Left lobe of liver (tissue), 2 donors: ENCODE measurements at regions not wholly inside any gene's neighbourhood (a gene's known extent, or its start where the extent isn't known, plus 50 kb on each side); places are given as distances from the start of the nearest gene placed in this dataset.
"Not testable (repeated sequence)": the region's sequence is repeated elsewhere in the genome, so short reads cannot be mapped to it uniquely, and the experiment has no call there.

Source experiments
- ATAC-seq: fragments of 200-7000 bp; cut with Tn5 transposase; one replicate; pipeline ENCODE4 v1.9.1; 2020; ENCODE audit warnings: mild to moderate bottlenecking, moderate library complexity
- DNase-seq: peaks from one replicate; pipeline ENCODE4 v3.0.0-alpha.2; 2020; ENCODE audit warnings: low spot score
- donor health status: DM: no; HTN: no; CAD: no; lungs with moderate emphysema.
- donor health status: DM: no; HTN: yes; CAD: no.

DNA sequence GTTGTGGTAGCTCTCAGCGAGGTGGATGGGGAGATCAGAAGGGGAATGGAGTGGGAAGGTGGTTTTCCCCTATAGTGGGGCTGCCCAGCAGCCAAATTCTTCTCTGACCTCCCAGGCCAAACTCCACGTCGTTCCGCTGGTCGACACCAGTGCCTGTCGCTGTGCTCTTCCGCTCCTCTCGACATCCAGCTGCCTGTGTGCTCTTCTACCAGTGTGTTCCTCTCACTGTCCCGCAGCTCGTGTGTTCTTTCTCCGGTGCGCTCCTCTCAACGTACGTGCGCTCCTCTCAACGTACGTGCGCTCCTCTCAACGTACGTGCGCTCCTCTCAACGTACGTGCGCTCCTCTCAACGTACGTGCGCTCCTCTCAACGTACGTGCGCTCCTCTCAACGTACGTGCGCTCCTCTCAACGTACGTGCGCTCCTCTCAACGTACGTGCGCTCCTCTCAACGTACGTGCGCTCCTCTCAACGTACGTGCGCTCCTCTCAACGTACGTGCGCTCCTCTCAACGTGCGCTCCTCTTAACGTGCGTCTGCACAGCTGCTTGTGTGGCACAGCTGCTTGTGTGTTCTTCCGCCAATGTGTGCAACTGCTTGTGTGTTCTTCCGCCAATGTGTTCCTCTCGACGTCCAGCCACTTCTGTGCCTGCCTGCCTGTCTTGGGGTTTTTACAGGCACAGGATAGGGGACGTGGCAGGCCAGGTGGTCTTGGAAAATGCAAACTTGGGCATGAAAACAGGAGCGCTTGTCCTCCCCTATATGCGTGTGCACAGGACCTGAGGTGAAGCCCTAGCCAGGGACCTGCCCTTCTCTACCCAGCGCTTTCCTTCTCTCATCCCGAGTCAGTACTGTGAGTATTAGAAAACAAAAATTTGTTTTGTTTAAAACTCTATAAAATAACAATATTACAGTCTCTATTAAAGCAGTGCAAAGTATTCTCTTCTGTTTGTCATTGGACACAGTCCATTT, 991.1 kb downstream of the GBE1 start:
- DNase-seq (no peak), ATAC-seq (no peak)

DNA sequence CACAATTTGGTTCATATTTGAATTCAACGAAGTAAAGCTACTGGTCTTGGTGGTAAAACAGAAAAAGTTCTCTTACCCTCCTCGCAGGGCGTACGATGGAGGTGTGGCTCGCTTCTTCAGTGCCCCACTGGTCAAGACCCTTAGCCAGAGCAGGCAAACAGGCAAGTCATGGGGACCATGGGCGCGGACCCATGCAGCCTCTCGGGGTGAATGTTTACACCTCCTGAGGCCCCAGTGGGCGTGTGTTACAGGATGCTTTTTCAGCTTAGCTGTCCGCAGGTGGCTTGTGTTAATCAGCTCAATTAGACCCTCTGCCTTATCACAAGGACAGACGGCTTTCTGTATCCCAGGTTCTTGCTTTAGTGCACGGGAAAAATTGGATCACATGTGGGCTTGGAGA, 991.8 kb downstream of the GBE1 start:
- DNase-seq, result no peak
- no peak for ATAC-seq

DNA sequence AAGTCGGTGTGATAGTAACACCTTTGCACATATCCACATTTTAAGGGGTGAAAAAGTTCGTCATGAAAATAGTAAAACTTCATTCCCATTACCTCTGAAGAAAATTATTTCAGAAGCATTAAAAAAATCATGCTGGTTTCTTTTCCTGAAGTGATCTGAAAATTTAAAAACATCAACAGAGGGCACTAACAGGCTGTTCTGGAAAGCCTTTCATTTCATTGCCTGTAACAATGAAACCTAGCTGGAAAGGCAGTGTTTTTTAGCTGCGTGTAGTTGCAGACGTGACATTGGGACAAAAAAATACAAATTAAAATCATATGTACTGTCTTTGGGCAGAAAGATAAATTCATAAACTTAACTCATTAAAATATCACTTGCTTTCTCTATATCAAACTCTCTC, 993.8 kb downstream of the GBE1 start:
- no peak for DNase-seq
- no peak for ATAC-seq

DNA sequence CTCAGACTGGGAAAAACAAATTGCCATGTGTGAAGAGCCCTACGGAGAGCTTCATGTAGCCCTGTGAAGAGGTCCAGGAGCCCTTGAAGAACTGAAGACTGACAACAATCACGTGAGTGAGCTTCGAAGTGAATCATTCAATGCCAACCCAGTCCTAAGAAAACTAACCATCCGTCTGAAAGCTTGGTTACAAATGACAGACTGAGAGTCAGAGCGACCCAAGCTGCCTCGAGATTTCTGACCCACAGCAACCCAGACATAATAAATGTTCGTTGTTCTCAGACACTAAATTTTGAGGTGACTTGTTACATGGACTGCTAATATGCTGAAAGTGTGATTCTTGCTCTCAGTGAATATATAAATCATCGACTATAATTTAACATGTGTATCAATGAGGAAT, 987.2 kb upstream of the ROBO1 start:
- ATAC-seq, result no peak
- DNase-seq, result no peak

DNA sequence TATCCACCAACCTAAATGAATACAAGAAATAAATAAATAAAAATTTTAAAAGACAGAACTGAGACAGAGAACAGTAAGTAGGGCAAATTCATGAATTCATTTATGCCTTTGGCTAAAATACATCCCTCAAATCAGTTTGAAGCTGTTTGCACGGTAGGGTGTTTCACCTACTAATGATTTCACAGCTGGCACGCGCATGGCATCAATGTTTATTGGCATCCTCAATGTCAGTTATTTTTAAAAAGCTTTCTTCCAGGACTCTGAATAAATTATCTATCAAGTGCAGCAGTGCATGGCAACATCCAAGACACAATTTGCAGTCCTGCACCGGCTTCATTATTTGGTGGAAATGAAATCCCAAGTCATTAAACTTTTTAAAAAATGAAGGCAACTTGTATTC, 985.2 kb upstream of the ROBO1 start:
- ATAC-seq (no peak), DNase-seq (no peak)

DNA sequence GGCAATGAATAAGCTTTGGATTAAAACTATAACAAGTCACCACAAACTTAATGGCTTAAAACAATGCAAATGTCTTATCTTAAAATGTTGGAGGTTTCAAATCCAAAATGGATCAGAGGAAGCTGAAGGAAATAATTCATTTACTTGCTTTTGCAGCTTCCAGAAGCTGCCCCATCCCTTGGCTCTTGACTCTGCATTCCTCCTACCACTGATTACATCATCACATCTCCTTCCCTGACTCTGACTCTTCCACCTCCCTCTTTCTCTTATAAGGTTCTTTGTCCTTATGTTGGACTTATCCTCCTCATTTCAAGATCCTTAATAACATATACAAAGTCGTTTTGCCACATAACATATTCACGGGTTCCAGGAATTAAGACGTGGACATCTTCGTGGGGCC, 982.8 kb upstream of the ROBO1 start:
- DNase-seq, result no peak
- no peak for ATAC-seq

DNA sequence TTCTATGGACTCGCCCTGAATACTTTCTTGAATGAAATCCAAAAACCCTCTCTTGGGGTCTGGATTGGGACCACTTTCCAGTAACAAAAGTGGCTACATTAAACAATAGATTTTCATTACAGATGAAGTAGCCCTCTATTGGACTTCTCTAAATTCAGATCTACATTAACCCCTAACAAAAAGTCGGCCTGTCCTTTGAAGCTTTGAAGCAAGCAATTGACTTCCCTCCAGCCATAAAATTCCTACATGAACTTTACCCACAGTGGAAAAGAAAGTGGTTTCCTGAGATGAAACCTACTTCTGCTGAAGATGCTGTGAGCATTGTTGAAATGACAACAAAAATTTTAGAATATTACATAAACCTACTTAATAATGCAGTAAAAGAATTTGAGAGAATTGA, 967.1 kb upstream of the ROBO1 start:
- ATAC-seq (no peak), DNase-seq (no peak)

DNA sequence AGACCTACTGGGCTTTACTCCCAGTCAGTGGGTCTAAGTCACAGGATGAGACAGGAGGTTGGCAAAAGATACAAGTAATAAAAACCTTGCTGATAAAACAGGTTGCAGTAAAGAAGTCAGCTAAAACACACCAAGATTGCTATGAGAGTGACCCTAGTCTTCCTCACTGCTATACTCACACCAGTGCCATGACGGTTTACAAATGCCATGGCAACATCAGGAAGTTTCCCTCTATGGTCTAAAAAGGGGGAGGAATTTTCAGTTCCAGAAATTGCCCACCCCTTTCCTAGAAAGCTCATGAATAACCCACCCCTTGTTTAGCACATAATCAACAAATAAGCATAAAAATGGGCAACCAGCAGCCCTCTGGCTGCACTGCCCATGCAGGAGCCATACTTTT, 966.7 kb upstream of the ROBO1 start:
- ATAC-seq (no peak), DNase-seq (no peak)

DNA sequence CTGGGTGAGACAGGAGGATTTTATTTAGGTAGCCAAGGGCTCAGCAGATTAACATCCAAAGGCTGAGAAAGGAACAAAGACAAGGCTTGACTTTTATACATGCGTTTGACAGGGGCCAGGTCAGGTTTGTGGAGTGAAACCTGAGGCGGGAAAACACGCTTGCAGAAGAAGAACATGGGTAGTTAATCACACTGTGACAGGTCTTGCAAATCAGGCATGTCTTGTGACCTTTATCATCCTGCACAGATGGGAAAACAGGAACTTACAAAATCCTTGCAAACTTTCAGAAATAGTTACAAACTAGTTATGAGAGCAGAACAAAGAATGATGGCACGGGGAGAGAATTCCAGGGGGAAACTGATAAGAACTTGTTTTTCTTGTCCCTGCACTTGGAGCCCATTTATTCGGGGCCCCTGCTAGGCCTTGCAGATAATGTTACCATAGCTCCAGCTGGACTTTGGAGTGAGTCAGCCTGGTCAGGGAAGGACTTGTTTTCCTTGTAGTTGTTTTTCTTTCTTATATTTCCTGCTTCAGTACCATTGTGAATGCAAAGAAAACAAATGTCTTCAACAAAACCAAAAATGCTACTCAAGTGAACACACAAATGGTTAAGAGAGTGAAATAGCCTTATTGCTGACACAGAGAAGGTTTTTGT, 965.9 kb upstream of the ROBO1 start:
- ATAC-seq, result no peak

DNA sequence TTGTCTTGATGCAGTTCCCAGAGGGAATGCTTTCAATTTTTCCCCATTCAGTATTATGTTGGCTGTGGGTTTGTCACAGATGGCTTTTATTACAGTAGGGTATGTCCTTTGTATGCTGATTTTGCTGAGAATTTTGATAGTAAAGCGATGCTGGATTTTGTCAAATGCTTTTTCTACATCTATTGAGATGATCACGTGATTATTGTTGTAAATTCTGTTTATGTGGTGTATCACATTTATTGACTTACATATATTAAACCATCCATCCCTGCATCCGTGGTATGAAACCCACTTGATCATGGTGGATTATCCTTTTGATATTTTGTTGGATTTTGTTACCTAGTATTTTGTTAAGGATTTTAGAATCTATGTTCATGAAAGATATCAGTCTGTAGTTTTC, 959.8 kb upstream of the ROBO1 start:
- DNase-seq, ATAC-seq: not testable (repeated sequence)

More for the DNA sequence above, 965.9 kb upstream of the ROBO1 start:
- DNase-seq, result no peak

DNA sequence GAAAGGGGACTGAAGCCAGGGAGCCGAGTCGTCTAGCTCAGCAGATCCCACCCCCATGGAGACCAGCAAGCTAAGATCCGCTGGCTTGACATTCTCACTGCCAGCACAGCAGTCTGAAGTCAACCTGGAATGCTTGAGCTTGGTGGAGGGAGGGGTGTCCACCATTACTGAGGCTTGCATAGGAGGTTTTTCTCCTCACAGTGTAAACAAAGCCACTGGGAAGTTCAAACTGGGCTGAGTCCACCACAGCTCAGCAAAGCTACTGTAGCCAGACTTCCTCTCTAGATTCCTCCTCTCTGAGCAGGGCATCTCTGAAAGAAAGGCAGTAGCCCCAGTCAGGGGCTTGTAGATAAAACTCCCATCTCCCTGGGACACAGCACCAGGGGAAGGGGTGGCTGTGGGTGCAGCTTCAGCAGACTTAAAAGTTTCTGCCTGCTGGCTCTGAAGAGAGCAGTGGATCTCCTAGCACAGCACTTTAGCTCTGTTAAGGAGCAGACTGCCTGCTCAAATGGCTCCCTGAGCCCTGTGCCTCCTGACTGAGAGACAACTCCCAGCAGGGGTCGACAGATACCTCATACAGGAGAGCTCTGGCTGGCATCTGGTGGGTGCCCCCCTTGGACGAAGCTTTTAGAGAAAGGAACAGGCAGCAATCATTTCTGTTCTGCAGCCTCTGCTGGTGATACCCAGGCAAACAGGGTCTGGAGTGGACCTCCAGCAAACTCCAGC, 942.0 kb upstream of the ROBO1 start:
- DNase-seq, ATAC-seq: not testable (repeated sequence)

DNA sequence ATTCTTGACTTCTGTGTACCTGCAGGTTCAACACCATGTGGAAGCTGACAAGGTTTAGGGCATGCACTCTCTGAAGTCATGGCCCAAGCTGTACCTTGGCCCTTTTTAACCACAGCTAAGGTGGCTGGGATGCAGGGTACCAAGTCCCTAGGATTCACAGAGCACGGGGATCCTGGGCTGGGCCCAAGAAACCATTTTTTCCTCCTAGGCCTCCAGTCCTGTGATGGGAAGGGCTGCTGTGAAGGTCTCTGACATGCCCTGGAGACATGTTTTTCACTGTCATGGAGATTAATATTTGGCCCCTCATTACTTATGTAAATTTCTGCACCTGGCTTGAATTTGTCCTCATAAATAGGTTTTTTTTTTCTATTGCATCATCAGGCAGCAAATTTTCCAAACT, 937.5 kb upstream of the ROBO1 start:
- DNase-seq, result no peak
- ATAC-seq, result no peak

DNA sequence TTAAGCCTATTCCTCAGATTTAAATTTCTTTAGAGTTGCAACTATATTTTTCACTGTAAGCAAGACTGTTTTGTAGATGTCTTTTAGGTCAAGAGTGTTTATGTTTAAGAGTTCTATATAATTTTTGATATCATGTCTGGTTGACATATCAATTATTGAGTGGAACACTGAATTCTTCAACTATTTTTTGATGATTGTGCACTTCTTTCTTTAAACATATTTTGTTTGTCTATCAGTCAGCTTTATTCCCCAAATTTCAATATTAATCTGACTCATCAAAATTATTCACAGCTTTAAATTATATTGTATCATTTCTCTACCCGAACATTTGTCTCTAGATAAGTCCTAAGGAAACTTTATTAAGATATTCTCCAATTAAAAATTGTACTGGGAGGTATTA, 933.6 kb upstream of the ROBO1 start:
- no peak for DNase-seq
- ATAC-seq, result no peak

DNA sequence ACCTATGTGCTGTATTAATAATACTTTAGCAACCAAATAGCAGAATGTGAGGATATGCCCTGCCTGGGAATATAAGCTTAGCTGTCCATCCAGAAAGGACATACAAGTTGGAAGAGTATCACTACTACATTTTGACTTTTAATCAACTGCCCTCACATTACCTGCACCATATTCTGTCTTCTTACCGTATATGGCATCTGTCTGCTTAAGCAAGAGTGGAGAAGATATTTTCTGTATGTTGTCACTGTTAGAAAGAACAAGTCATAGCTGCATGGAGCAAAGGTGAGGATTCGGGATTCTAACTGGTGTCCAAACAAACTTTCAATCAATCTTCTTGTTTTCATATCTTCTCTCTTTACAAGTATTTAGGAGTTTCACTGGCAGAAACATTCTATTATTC, 929.5 kb upstream of the ROBO1 start:
- ATAC-seq (no peak), DNase-seq (no peak)

DNA sequence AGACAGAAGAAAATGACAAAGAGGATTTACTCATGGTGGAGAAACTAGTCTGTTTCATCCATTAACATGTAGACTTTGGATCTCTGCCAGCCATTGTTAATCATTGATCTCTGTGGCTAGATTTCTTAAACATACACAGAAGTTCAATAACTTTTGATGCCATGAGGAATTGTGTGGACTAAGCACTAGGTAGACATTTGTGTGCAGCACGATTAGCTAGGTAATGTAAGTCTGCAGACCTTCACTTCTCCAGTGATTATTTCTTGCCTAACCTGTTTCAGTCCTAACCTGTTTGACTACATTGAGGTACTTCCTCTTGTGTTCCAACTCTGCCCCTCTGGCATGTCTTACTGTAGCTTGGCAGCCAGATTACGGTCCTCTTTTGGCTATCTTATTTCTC, 928.5 kb upstream of the ROBO1 start:
- no peak for DNase-seq
- ATAC-seq, result peak; percentile 39

DNA sequence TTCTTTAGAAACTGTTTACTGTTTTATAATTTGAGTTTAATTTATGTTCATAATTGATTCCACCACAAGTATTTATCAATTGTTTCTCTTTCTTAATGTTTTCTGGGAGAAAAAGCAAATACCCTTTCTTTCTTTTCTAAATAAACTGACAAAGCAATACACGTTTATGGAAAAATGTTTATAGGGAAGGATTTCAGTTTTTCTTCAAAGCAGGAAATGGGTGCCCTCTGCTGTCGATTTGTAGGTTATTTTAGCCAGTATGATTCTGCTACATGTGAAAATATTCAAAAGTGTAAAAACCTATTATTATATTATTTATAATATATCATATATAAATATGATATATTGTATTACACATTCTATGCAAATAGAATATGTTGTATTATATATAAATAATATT, 921.0 kb upstream of the ROBO1 start:
- ATAC-seq, result no peak
- DNase-seq, result no peak

DNA sequence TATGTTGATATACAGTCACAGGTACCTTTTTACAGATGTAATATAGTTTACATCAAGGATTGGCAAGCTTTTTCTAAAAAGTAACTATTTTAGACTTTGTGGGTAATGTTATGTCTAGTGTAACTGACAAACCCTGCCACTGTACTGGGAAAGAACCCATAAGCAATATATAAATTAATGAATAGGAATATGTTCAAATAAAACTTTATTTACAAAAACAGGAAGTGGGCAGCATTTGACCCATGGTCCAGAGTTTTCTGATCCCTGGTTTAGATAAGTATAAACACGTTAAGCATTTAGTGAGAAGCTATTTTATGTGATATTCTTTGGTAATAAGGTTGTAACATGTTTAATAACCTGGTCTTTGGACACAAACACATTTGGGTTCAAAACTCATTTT, 915.2 kb upstream of the ROBO1 start:
- no peak for ATAC-seq
- DNase-seq, result no peak

DNA sequence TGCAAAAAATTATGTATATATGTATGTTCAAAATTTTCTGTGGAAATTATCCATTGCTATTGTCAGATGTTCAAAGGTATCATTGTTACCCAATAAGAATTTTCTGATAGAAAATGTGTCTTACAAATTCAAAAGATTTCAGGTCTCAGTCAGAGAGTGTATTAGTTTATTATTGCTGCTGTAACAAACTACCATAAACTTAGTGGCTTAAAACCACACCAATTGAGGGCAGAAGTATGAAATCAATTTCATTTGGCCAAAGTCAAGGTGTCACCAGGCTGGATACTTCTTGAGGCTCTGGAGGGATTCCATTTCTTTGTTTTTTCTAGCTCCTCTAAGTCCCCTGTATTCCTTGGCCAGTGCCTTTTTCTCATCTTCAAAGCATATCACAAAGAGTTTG, 914.4 kb upstream of the ROBO1 start:
- ATAC-seq, result no peak
- no peak for DNase-seq

DNA sequence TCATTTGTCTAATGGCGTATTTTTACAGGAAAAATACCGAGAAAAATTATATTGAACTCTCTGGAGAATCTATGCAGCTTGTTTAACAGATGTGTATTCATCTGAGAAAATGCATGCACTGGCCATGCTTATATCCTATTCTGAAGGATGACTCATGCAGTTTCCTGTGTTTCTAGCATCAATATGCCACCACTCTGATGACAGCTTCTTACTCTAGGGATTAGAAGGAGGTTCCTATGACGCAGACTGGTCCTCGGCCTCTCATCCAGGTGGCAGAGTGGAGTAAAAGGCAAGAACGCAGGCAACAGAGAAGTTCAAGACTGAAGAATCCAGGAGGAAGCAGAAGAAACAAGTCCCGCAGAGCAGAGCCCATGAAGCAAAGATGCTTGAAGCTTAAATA, 910.0 kb upstream of the ROBO1 start:
- ATAC-seq (no peak), DNase-seq (no peak)

DNA sequence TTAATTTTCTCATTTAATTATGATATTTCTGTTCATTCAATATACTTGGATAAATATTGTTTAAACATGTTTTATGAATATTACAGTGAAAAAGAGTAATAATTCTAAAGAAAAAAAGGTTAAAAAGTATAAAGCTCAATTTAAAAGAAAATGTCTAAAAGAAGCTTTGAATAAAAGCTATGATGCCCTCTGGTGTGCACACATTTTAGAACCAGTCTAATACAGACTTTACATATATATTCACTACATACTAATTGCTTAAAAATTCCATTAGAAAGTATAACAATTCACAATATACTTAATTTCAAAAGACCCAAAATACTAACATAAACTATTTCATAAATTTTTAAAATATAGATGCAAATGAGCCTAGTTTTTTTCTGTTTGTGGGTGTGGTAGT, 909.1 kb upstream of the ROBO1 start:
- ATAC-seq (no peak), DNase-seq (no peak)

DNA sequence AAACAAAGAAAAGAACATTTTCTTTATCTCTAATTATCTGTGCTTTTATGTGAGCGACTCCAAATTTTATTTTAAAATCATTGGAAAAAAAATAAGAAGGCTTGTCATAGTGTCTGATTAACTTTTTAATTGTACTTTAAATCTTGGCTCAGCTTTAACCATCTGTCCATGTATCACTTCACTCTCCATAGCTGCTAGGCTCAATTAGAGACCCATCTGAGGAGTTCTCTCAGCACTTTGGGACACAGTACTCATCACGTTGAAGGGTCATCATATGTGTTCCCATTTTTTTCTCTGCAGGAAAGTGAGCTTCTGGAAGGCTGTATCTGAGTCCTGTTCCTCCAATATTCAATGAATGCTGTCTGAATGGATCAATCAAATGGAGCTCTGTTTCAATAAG, 908.5 kb upstream of the ROBO1 start:
- DNase-seq (no peak), ATAC-seq (no peak)

DNA sequence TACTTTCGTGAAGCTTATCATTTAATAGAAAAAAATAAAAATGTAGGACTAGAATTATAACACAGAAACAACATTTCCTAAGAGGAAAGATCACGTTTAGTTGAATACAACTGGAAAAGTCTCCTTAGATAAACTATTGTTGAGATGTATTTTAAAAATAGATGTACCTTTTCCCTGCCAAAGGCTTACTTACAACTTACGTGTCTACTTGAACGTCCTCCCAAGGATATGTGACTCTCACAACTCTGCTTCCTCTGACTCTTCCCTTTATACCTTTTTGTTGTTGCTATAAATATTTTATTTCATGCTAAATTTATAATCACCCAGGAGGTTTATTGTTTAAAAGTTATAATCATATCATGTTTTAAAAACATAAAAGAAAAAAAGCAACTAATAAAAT, 908.0 kb upstream of the ROBO1 start:
- ATAC-seq, result no peak
- no peak for DNase-seq
